Parathyroid adenoma (tissue), 2 donors: ENCODE measurements at regions not wholly inside any gene's neighbourhood (a gene's known extent, or its start where the extent isn't known, plus 50 kb on each side); places are given as distances from the start of the nearest gene placed in this dataset.

Experiments
- H2AFZ ChIP-seq: fragments of 300-600 bp; sonication (generic); one replicate; pipeline ENCODE4 v1.7.0; 2017; ENCODE audit warnings: antibody characterized with exemption, mild to moderate bottlenecking
- H3K27ac ChIP-seq: fragments of 300-600 bp; sonication (generic); one replicate; pipeline ENCODE4 v1.7.0; 2017
- H3K27me3 ChIP-seq: fragments of 300-600 bp; sonication (generic); one replicate; pipeline ENCODE4 v1.7.0; 2017; ENCODE audit warnings: low read length; ENCODE audit not compliant: control insufficient read depth, insufficient read depth
- H3K36me3 ChIP-seq: fragments of 300-600 bp; sonication (generic); one replicate; pipeline ENCODE4 v1.7.0; 2017; ENCODE audit warnings: low read length; ENCODE audit not compliant: control insufficient read depth, insufficient read depth
- H3K4me1 ChIP-seq: fragments of 300-600 bp; sonication (generic); one replicate; pipeline ENCODE4 v1.7.0; 2017; ENCODE audit warnings: control low read depth
- H3K4me2 ChIP-seq: fragments of 300-600 bp; sonication (generic); one replicate; pipeline ENCODE4 v1.7.0; 2017; ENCODE audit warnings: low read length
- H3K4me3 ChIP-seq: fragments of 300-600 bp; sonication (generic); one replicate; pipeline ENCODE4 v1.7.0; 2017; ENCODE audit warnings: low read depth, low read length
- H3K79me2 ChIP-seq: fragments of 300-600 bp; sonication (generic); one replicate; pipeline ENCODE4 v1.7.0; 2017; ENCODE audit warnings: control low read depth
- H3K9ac ChIP-seq: fragments of 300-600 bp; sonication (generic); one replicate; pipeline ENCODE4 v1.7.0; 2017; ENCODE audit warnings: mild to moderate bottlenecking
- H3K9me3 ChIP-seq: fragments of 300-600 bp; sonication (generic); one replicate; pipeline ENCODE4 v1.7.0; 2017; ENCODE audit warnings: low read length; ENCODE audit not compliant: control insufficient read depth
- CTCF ChIP-seq: fragments of 300-600 bp; sonication (generic); IDR thresholded peaks from one replicate; pipeline ENCODE4 v1.7.0; 2017; ENCODE audit warnings: antibody characterized with exemption, mild to moderate bottlenecking
- donor health status: primary hyperparathyroidism.

- no peak for TF ChIP-seq CTCF
- no peak overlapping the region for H3K9ac ChIP-seq
- no peaks in the 10 kb centered on the region for H3K79me2 ChIP-seq
- no peak overlapping the region for H3K4me3 ChIP-seq
- H3K9me3 ChIP-seq = no peaks in the 10 kb centered on the region
- H3K27ac ChIP-seq = no peak overlapping the region
- H3K4me1 ChIP-seq = no peaks in the 10 kb centered on the region
- H3K4me2 ChIP-seq = no peak overlapping the region
- no peak overlapping the region for H2AFZ ChIP-seq
- no peaks in the 10 kb centered on the region for H3K27me3 ChIP-seq
- H3K36me3 ChIP-seq = no peaks in the 10 kb centered on the region
These were observed 289.9 kb upstream of the TUT7 start for GRCh38 chr9:86643946-86644674.

GRCh38 chr9:86642721-86643120 is 288.5 kb upstream of the TUT7 start:
- Histone ChIP-seq H3K27me3 (no peaks in the 10 kb centered on the region), H3K36me3 (no peaks in the 10 kb centered on the region), H2AFZ (no peak overlapping the region), H3K4me3 (no peak overlapping the region), H3K27ac (no peak overlapping the region), H3K4me1 (no peaks in the 10 kb centered on the region), H3K79me2 (no peaks in the 10 kb centered on the region), H3K9me3 (no peaks in the 10 kb centered on the region), H3K4me2 (no peak overlapping the region), H3K9ac (no peak overlapping the region)
- no peak for TF ChIP-seq CTCF

GRCh38 chr9:86641970-86642369 is 287.8 kb upstream of the TUT7 start:
- no peaks in the 10 kb centered on the region for H3K4me1 ChIP-seq
- no peak overlapping the region for H3K9ac ChIP-seq
- no peak overlapping the region for H2AFZ ChIP-seq
- H3K9me3 ChIP-seq = no peaks in the 10 kb centered on the region
- no peak overlapping the region for H3K4me3 ChIP-seq
- no peak overlapping the region for H3K27ac ChIP-seq
- H3K79me2 ChIP-seq = no peaks in the 10 kb centered on the region
- no peaks in the 10 kb centered on the region for H3K36me3 ChIP-seq
- no peak overlapping the region for H3K4me2 ChIP-seq
- TF ChIP-seq CTCF = no peak
- no peaks in the 10 kb centered on the region for H3K27me3 ChIP-seq

- Histone ChIP-seq H3K27me3 (no peaks in the 10 kb centered on the region), H3K79me2 (no peaks in the 10 kb centered on the region), H3K27ac (no peak overlapping the region), H3K9ac (no peak overlapping the region), H3K4me2 (no peak overlapping the region), H2AFZ (no peak overlapping the region), H3K36me3 (no peaks in the 10 kb centered on the region), H3K4me3 (no peak overlapping the region), H3K4me1 (no peaks in the 10 kb centered on the region), H3K9me3 (no peaks in the 10 kb centered on the region)
- TF ChIP-seq CTCF = no peak
These were observed 285.7 kb upstream of the TUT7 start for GRCh38 chr9:86639899-86640379.

- Histone ChIP-seq H3K79me2 (no peaks in the 10 kb centered on the region), H3K9ac (no peak overlapping the region), H3K4me1 (no peaks in the 10 kb centered on the region), H3K4me3 (no peak overlapping the region), H3K9me3 (no peaks in the 10 kb centered on the region), H3K36me3 (no peaks in the 10 kb centered on the region), H3K4me2 (no peak overlapping the region), H3K27ac (no peak overlapping the region), H3K27me3 (no peaks in the 10 kb centered on the region), H2AFZ (no peak overlapping the region)
- TF ChIP-seq CTCF = no peak
These were observed 285.1 kb upstream of the TUT7 start for GRCh38 chr9:86639287-86639686.
